GM21529 (cell line): ENCODE measurements at regions not wholly inside any gene's neighbourhood (a gene's known extent, or its start where the extent isn't known, plus 50 kb on each side); places are given as distances from the start of the nearest gene placed in this dataset.
"Not testable (repeated sequence)": the region's sequence is repeated elsewhere in the genome, so short reads cannot be mapped to it uniquely, and the experiment has no call there.

Source experiments
- ATAC-seq: cut with Tn5 transposase; IDR thresholded peaks from one replicate; pipeline ENCODE4 v1.9.1; 2021; ENCODE audit not compliant: unreplicated experiment

GRCh38 chr15:92753591-92753990 lies 98.0 kb upstream of the FAM174B start:
- ATAC-seq, result no peak

- ATAC-seq, result no peak
Observed at GRCh38 chr15:92763459-92763858, 107.9 kb upstream of the FAM174B start.

GRCh38 chr15:92768131-92768530 lies 112.6 kb upstream of the FAM174B start:
- not testable (repeated sequence) for ATAC-seq

- no peak for ATAC-seq
Observed at GRCh38 chr15:92770641-92771040, 115.1 kb upstream of the FAM174B start.

- ATAC-seq, result no peak
Observed at GRCh38 chr15:92772061-92772460, 116.5 kb upstream of the FAM174B start.

GRCh38 chr15:92772626-92773244 lies 117.2 kb upstream of the FAM174B start:
- ATAC-seq, result no peak

- ATAC-seq, result no peak
Observed at GRCh38 chr15:92773340-92773739, 117.8 kb upstream of the FAM174B start.

- no peak for ATAC-seq
Observed at GRCh38 chr15:92779874-92780273, 120.2 kb upstream of the CHD2 start.

GRCh38 chr15:92780843-92781242 lies 119.3 kb upstream of the CHD2 start:
- no peak for ATAC-seq

- no peak for ATAC-seq
Observed at GRCh38 chr15:92781925-92782453, 118.1 kb upstream of the CHD2 start.

- ATAC-seq, result no peak
Observed at GRCh38 chr15:92787116-92787515, 113.0 kb upstream of the CHD2 start.

GRCh38 chr15:92788196-92788595 lies 111.9 kb upstream of the CHD2 start:
- ATAC-seq, result no peak

GRCh38 chr15:92788793-92789192 lies 111.3 kb upstream of the CHD2 start:
- not testable (repeated sequence) for ATAC-seq

- no peak for ATAC-seq
Observed at GRCh38 chr15:92796161-92796611, 103.9 kb upstream of the CHD2 start.

GRCh38 chr15:92797168-92798052 lies 102.7 kb upstream of the CHD2 start:
- ATAC-seq, result peak; percentile 80

- no peak for ATAC-seq
Observed at GRCh38 chr15:92800013-92800412, 100.1 kb upstream of the CHD2 start.

GRCh38 chr15:92800416-92801055 lies 99.6 kb upstream of the CHD2 start:
- ATAC-seq, result not testable (repeated sequence)

- ATAC-seq, result not testable (repeated sequence)
Observed at GRCh38 chr15:92801056-92801773, 98.9 kb upstream of the CHD2 start.

GRCh38 chr15:92801774-92802464 lies 98.2 kb upstream of the CHD2 start:
- no peak for ATAC-seq

- no peak for ATAC-seq
Observed at GRCh38 chr15:92803536-92803851, 96.6 kb upstream of the CHD2 start.
